ENCODE measurements at regions not wholly inside any gene's neighbourhood (a gene's known extent, or its start where the extent isn't known, plus 50 kb on each side); places are given as distances from the start of the nearest gene placed in this dataset.

GRCh38 chr1:201713086-201713810 lies 115.7 kb upstream of the IPO9 start:
- TF ChIP-seq CTCF (IDR thresholded peaks at IDR 0.05) (no peak), POLR2A (IDR thresholded peaks at IDR 0.05) (no peak)
